ENCODE measurements at regions not wholly inside any gene's neighbourhood (a gene's known extent, or its start where the extent isn't known, plus 50 kb on each side); places are given as distances from the start of the nearest gene placed in this dataset.

GRCh38 chr5:30041291-30041690 is 1152.2 kb upstream of the CDH6 start:
- intact Hi-C loops (cut with micrococcal nuclease) = no loop called here
- Histone ChIP-seq H3K4me1 (ENCODE audit: insufficient read depth, low read length) (no peaks in the 10 kb centered on the region), H3K27me3 (ENCODE audit: insufficient read depth, low read length) (no peaks in the 10 kb centered on the region), H3K4me3 (ENCODE audit: low read length in 2 of 2) (no peak overlapping the region), H3K36me3 (ENCODE audit: insufficient read depth, low read length) (no peaks in the 10 kb centered on the region), H3K27ac (ENCODE audit: low read depth, low read length) (no peak overlapping the region), H3K9me3 (ENCODE audit: control insufficient read depth in 1 of 2, low read length in 2 of 2) (no peaks in the 10 kb centered on the region)
- no peaks in the 10 kb centered on the region for H3K27me3 Mint-ChIP-seq
- peaks cover 0 to 10% (median 2%) of the 10 kb centered on the region in 8 donors for H3K9me3 Mint-ChIP-seq
- ChIA-PET CTCF (ENCODE audit: partially characterized antibody) (no interaction called here), POLR2A (ENCODE audit: partially characterized antibody) (no interaction called here)
- no peak for DNase-seq
- H3K4me3 Mint-ChIP-seq = no peak overlapping the region
- no peak overlapping the region for H3K27ac Mint-ChIP-seq
- H3K36me3 Mint-ChIP-seq = no peaks in the 10 kb centered on the region
- no peaks in the 10 kb centered on the region for H3K4me1 Mint-ChIP-seq

DNA sequence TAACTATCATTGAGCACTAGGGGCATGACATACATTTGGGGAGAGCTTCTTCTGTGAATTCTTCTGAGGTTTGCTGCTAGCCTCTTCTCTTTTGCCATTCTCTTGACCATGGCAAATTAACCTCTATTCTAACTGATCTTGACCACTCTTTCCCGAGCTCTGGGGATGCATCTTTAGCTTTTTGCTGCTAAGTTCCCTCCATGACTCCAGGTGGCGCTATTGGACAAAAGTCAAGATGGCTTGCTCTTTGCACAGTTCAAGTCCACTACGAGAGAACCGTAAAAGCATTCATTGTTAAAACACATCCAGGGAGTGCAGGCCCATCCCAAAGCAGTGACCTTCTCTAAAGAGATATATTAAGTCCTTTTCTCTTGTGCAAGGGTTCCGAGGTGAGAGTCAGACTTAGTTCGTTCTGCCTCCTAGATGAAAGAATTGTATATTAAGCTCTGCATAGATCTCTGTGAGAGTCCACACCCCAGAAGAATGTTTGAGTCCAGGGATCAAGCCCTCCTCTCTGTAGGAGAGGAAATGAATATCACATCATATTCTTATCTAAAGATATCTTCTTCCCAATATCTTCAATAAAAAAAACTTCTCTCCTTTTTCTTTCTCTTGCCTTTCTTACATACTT is 1152.9 kb upstream of the CDH6 start:
- no peak overlapping the region for H3K4me3 Mint-ChIP-seq
- DNase-seq = no peak
- Histone ChIP-seq H3K27me3 (ENCODE audit: insufficient read depth, low read length) (no peaks in the 10 kb centered on the region), H3K4me1 (ENCODE audit: insufficient read depth, low read length) (no peaks in the 10 kb centered on the region), H3K4me3 (ENCODE audit: low read length in 2 of 2) (no peak overlapping the region), H3K27ac (ENCODE audit: low read depth, low read length) (no peak overlapping the region), H3K9me3 (ENCODE audit: control insufficient read depth in 1 of 2, low read length in 2 of 2) (no peaks in the 10 kb centered on the region), H3K36me3 (ENCODE audit: insufficient read depth, low read length) (no peaks in the 10 kb centered on the region)
- no peaks in the 10 kb centered on the region for H3K36me3 Mint-ChIP-seq
- H3K4me1 Mint-ChIP-seq = no peaks in the 10 kb centered on the region
- peaks cover 0 to 10% (median 2%) of the 10 kb centered on the region in 8 donors for H3K9me3 Mint-ChIP-seq
- POLR2A ChIA-PET (ENCODE audit: partially characterized antibody) = no interaction called here
- intact Hi-C loops (cut with micrococcal nuclease) = no loop called here
- H3K27me3 Mint-ChIP-seq = no peaks in the 10 kb centered on the region
- no peak overlapping the region for H3K27ac Mint-ChIP-seq
- CTCF ChIA-PET (ENCODE audit: partially characterized antibody) = no interaction called here

- H3K27ac Mint-ChIP-seq = no peak overlapping the region
- ChIA-PET POLR2A (ENCODE audit: partially characterized antibody) (no interaction called here), CTCF (ENCODE audit: partially characterized antibody) (no interaction called here)
- no peak overlapping the region for H3K27ac ChIP-seq (ENCODE audit: low read depth, low read length)
- H3K9me3 ChIP-seq (ENCODE audit: control insufficient read depth in 1 of 2, low read length in 2 of 2) = no peaks in the 10 kb centered on the region
- H3K4me1 ChIP-seq (ENCODE audit: insufficient read depth, low read length) = no peaks in the 10 kb centered on the region
- no peaks in the 10 kb centered on the region for H3K4me1 Mint-ChIP-seq
- intact Hi-C loops (cut with micrococcal nuclease) = no loop called here
- no peaks in the 10 kb centered on the region for H3K27me3 Mint-ChIP-seq
- no peaks in the 10 kb centered on the region for H3K36me3 Mint-ChIP-seq
- no peaks in the 10 kb centered on the region for H3K36me3 ChIP-seq (ENCODE audit: insufficient read depth, low read length)
- H3K4me3 ChIP-seq (ENCODE audit: low read length in 2 of 2) = no peak overlapping the region
- H3K9me3 Mint-ChIP-seq = peaks cover 0 to 10% (median 4%) of the 10 kb centered on the region in 8 donors
- no peaks in the 10 kb centered on the region for H3K27me3 ChIP-seq (ENCODE audit: insufficient read depth, low read length)
- no peak for DNase-seq
- no peak overlapping the region for H3K4me3 Mint-ChIP-seq
Measured at GRCh38 chr5:30039379-30039778, 1154.1 kb upstream of the CDH6 start.

DNA sequence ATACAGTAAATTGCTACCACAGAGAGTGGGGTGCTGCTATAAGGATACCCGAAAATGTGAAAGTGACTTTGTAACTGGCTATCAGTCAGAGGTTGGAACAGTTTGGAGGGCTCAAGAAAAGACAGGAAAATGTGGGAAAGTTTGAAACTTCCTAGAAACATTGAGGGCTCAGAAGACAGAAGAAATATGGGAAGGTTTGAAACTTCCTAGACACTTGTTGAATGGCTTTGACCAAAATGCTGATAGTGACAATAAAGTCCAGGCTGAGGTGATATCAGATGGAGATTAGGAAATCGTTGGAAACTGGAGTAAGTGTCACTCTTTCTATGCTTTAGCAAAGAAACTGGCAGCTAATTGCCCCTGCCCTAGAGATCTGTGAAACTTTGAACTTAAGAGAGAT is 1158.6 kb upstream of the CDH6 start:
- POLR2A ChIA-PET (ENCODE audit: partially characterized antibody) = no interaction called here
- Histone ChIP-seq H3K9me3 (ENCODE audit: control insufficient read depth in 1 of 2, low read length in 2 of 2) (no peaks in the 10 kb centered on the region), H3K4me1 (ENCODE audit: insufficient read depth, low read length) (no peaks in the 10 kb centered on the region), H3K4me3 (ENCODE audit: low read length in 2 of 2) (no peak overlapping the region), H3K27me3 (ENCODE audit: insufficient read depth, low read length) (no peaks in the 10 kb centered on the region), H3K36me3 (ENCODE audit: insufficient read depth, low read length) (no peaks in the 10 kb centered on the region), H3K27ac (ENCODE audit: low read depth, low read length) (no peak overlapping the region)
- H3K4me3 Mint-ChIP-seq = no peak overlapping the region
- no peaks in the 10 kb centered on the region for H3K4me1 Mint-ChIP-seq
- no peak for DNase-seq
- CTCF ChIA-PET (ENCODE audit: partially characterized antibody) = no interaction called here
- H3K27ac Mint-ChIP-seq = no peak overlapping the region
- intact Hi-C loops (cut with micrococcal nuclease) = no loop called here
- no peaks in the 10 kb centered on the region for H3K27me3 Mint-ChIP-seq
- no peaks in the 10 kb centered on the region for H3K36me3 Mint-ChIP-seq
- H3K9me3 Mint-ChIP-seq = peaks cover 2 to 13% (median 6%) of the 10 kb centered on the region in 8 donors

- peaks cover 0 to 10% (median 3%) of the 10 kb centered on the region in 8 donors for H3K9me3 Mint-ChIP-seq
- POLR2A ChIA-PET (ENCODE audit: partially characterized antibody) = no interaction called here
- no peak overlapping the region for H3K27ac Mint-ChIP-seq
- H3K27me3 ChIP-seq (ENCODE audit: insufficient read depth, low read length) = no peaks in the 10 kb centered on the region
- H3K36me3 Mint-ChIP-seq = no peaks in the 10 kb centered on the region
- H3K4me3 Mint-ChIP-seq = no peak overlapping the region
- intact Hi-C loops (cut with micrococcal nuclease) = no loop called here
- DNase-seq = no peak
- no peaks in the 10 kb centered on the region for H3K27me3 Mint-ChIP-seq
- CTCF ChIA-PET (ENCODE audit: partially characterized antibody) = no interaction called here
- no peaks in the 10 kb centered on the region for H3K4me1 Mint-ChIP-seq
- no peak overlapping the region for H3K27ac ChIP-seq (ENCODE audit: low read depth, low read length)
- H3K4me1 ChIP-seq (ENCODE audit: insufficient read depth, low read length) = no peaks in the 10 kb centered on the region
- H3K4me3 ChIP-seq (ENCODE audit: low read length in 2 of 2) = no peak overlapping the region
- no peaks in the 10 kb centered on the region for H3K9me3 ChIP-seq (ENCODE audit: control insufficient read depth in 1 of 2, low read length in 2 of 2)
- no peaks in the 10 kb centered on the region for H3K36me3 ChIP-seq (ENCODE audit: insufficient read depth, low read length)
Measured at GRCh38 chr5:30030101-30030500, 1163.4 kb upstream of the CDH6 start.

- Histone ChIP-seq H3K4me1 (ENCODE audit: insufficient read depth, low read length) (no peaks in the 10 kb centered on the region), H3K27ac (ENCODE audit: low read depth, low read length) (no peak overlapping the region), H3K9me3 (ENCODE audit: control insufficient read depth in 1 of 2, low read length in 2 of 2) (peaks cover 0 to 4% of the 10 kb centered on the region in 2 donors), H3K27me3 (ENCODE audit: insufficient read depth, low read length) (no peaks in the 10 kb centered on the region), H3K36me3 (ENCODE audit: insufficient read depth, low read length) (no peaks in the 10 kb centered on the region), H3K4me3 (ENCODE audit: low read length in 2 of 2) (no peak overlapping the region)
- Mint-ChIP-seq H3K27ac (no peak overlapping the region), H3K9me3 (peaks cover 3 to 38% (median 19%) of the 10 kb centered on the region in 8 donors), H3K36me3 (no peaks in the 10 kb centered on the region), H3K4me1 (no peaks in the 10 kb centered on the region), H3K4me3 (no peak overlapping the region), H3K27me3 (no peaks in the 10 kb centered on the region)
- DNase-seq = no peak
- POLR2A ChIA-PET (ENCODE audit: partially characterized antibody) = no interaction called here
- CTCF ChIA-PET (ENCODE audit: partially characterized antibody) = no interaction called here
- intact Hi-C loops (cut with micrococcal nuclease) = no loop called here
Measured at GRCh38 chr5:30001826-30002225, 1191.7 kb upstream of the CDH6 start.

GRCh38 chr5:30000231-30000630 is 1193.3 kb upstream of the CDH6 start:
- Mint-ChIP-seq H3K27ac (no peak overlapping the region), H3K27me3 (no peaks in the 10 kb centered on the region), H3K4me1 (no peaks in the 10 kb centered on the region), H3K9me3 (peaks cover under 1 to 30% (median 18%) of the 10 kb centered on the region in 8 donors), H3K4me3 (no peak overlapping the region), H3K36me3 (no peaks in the 10 kb centered on the region)
- no peaks in the 10 kb centered on the region for H3K27me3 ChIP-seq (ENCODE audit: insufficient read depth, low read length)
- no peak overlapping the region for H3K27ac ChIP-seq (ENCODE audit: low read depth, low read length)
- H3K4me3 ChIP-seq (ENCODE audit: low read length in 2 of 2) = no peak overlapping the region
- H3K36me3 ChIP-seq (ENCODE audit: insufficient read depth, low read length) = no peaks in the 10 kb centered on the region
- DNase-seq = no peak
- H3K9me3 ChIP-seq (ENCODE audit: control insufficient read depth in 1 of 2, low read length in 2 of 2) = peaks cover 0 to 4% of the 10 kb centered on the region in 2 donors
- H3K4me1 ChIP-seq (ENCODE audit: insufficient read depth, low read length) = no peaks in the 10 kb centered on the region
- POLR2A ChIA-PET (ENCODE audit: partially characterized antibody) = no interaction called here
- CTCF ChIA-PET (ENCODE audit: partially characterized antibody) = no interaction called here
- intact Hi-C loops (cut with micrococcal nuclease) = no loop called here

DNA sequence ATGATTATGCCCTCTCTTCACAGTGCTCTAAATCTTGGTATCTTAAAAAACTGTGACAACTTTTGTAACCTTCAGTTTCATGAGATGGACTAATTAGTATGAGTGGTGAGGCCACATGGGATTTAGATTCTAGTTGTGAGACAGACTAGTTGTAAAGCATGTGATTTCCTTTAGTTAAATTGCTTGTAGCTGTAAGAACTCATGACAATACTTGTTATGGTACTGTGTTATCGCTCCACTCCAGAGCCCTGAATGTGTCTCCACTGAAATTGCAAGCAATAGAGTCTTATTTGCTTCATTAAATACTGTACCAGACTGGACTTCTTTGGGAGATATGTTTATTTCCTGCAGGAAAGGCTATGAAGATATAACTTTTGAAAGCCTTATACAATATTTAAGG is 1198.3 kb upstream of the CDH6 start:
- H3K27me3 Mint-ChIP-seq = no peaks in the 10 kb centered on the region
- ChIA-PET CTCF (ENCODE audit: partially characterized antibody) (no interaction called here), POLR2A (ENCODE audit: partially characterized antibody) (no interaction called here)
- Histone ChIP-seq H3K4me1 (ENCODE audit: insufficient read depth, low read length) (no peaks in the 10 kb centered on the region), H3K36me3 (ENCODE audit: insufficient read depth, low read length) (no peaks in the 10 kb centered on the region), H3K4me3 (ENCODE audit: low read length in 2 of 2) (no peak overlapping the region), H3K27me3 (ENCODE audit: insufficient read depth, low read length) (no peaks in the 10 kb centered on the region), H3K9me3 (ENCODE audit: control insufficient read depth in 1 of 2, low read length in 2 of 2) (no peaks in the 10 kb centered on the region), H3K27ac (ENCODE audit: low read depth, low read length) (no peak overlapping the region)
- H3K36me3 Mint-ChIP-seq = no peaks in the 10 kb centered on the region
- intact Hi-C loops (cut with micrococcal nuclease) = no loop called here
- DNase-seq = no peak
- H3K9me3 Mint-ChIP-seq = peaks cover 0 to 23% (median 14%) of the 10 kb centered on the region in 8 donors
- no peak overlapping the region for H3K27ac Mint-ChIP-seq
- H3K4me3 Mint-ChIP-seq = no peak overlapping the region
- H3K4me1 Mint-ChIP-seq = no peaks in the 10 kb centered on the region

Data from CD4-positive, alpha-beta memory T cell (primary cell).